GM19238 (cell line): ENCODE measurements at regions not wholly inside any gene's neighbourhood (a gene's known extent, or its start where the extent isn't known, plus 50 kb on each side); places are given as distances from the start of the nearest gene placed in this dataset.
"Not testable (repeated sequence)": the region's sequence is repeated elsewhere in the genome, so short reads cannot be mapped to it uniquely, and the experiment has no call there.

Experiments
- DNase-seq: peaks from one replicate; pipeline ENCODE4 v3.0.0; 2011; ENCODE audit warnings: low spot score; ENCODE audit not compliant: insufficient read length

GRCh38 chr20:47974234-47974878 is 189.1 kb upstream of the SULF2 start:
- DNase-seq: no peak

- DNase-seq: no peak
Observed at GRCh38 chr20:47973519-47974233, 188.4 kb upstream of the SULF2 start.

- no peak for DNase-seq
Observed at GRCh38 chr20:47972916-47973309, 187.6 kb upstream of the SULF2 start.

GRCh38 chr20:47972297-47972915 is 187.1 kb upstream of the SULF2 start:
- not testable (repeated sequence) for DNase-seq

- no peak for DNase-seq
Observed at GRCh38 chr20:47971058-47971791, 185.9 kb upstream of the SULF2 start.

GRCh38 chr20:47970282-47970903 is 185.1 kb upstream of the SULF2 start:
- no peak for DNase-seq

GRCh38 chr20:47969426-47969825 is 184.1 kb upstream of the SULF2 start:
- DNase-seq: no peak

- DNase-seq: no peak
Observed at GRCh38 chr20:47968541-47969310, 183.4 kb upstream of the SULF2 start.

- no peak for DNase-seq
Observed at GRCh38 chr20:47964149-47964548, 178.9 kb upstream of the SULF2 start.

GRCh38 chr20:47963022-47963421 is 177.7 kb upstream of the SULF2 start:
- DNase-seq: no peak

GRCh38 chr20:47962286-47962963 is 177.1 kb upstream of the SULF2 start:
- DNase-seq: no peak

- no peak for DNase-seq
Observed at GRCh38 chr20:47960769-47961541, 175.7 kb upstream of the SULF2 start.

- no peak for DNase-seq
Observed at GRCh38 chr20:47960277-47960676, 175.0 kb upstream of the SULF2 start.

GRCh38 chr20:47957989-47958801 is 172.9 kb upstream of the SULF2 start:
- DNase-seq: not testable (repeated sequence)

- no peak for DNase-seq
Observed at GRCh38 chr20:47957135-47957534, 171.9 kb upstream of the SULF2 start.

- no peak for DNase-seq
Observed at GRCh38 chr20:47956268-47956995, 171.2 kb upstream of the SULF2 start.

- DNase-seq: no peak
Observed at GRCh38 chr20:47953471-47953870, 168.2 kb upstream of the SULF2 start.

- DNase-seq: no peak
Observed at GRCh38 chr20:47952023-47952564, 166.8 kb upstream of the SULF2 start.
